GM20000 (cell line): ENCODE measurements at regions not wholly inside any gene's neighbourhood (a gene's known extent, or its start where the extent isn't known, plus 50 kb on each side); places are given as distances from the start of the nearest gene placed in this dataset.

Source experiments
- DNase-seq: peaks from one replicate; pipeline ENCODE4 v3.0.0; 2012; ENCODE audit warnings: low spot score
- CTCF ChIP-seq: IDR thresholded peaks from 2 replicates; pipeline ENCODE4 v1.5.1; 2012; ENCODE audit warnings: mild to moderate bottlenecking, control low read depth; ENCODE audit errors: extremely low read depth, missing control alignments

GRCh38 chr20:7146552-7147219 lies 379.2 kb downstream of the BMP2 start:
- TF ChIP-seq CTCF, result no peak
- no peak for DNase-seq

GRCh38 chr20:7147220-7147601 lies 379.7 kb downstream of the BMP2 start:
- no peak for DNase-seq

GRCh38 chr20:7151676-7152470 lies 384.4 kb downstream of the BMP2 start:
- TF ChIP-seq CTCF, result no peak
- DNase-seq, result no peak

More at GRCh38 chr20:7147220-7147601, 379.7 kb downstream of the BMP2 start:
- no peak for TF ChIP-seq CTCF

- DNase-seq, result no peak
- no peak for TF ChIP-seq CTCF
These were observed 387.8 kb downstream of the BMP2 start for GRCh38 chr20:7155282-7155681.

- TF ChIP-seq CTCF, result no peak
- no peak for DNase-seq
These were observed 388.3 kb downstream of the BMP2 start for GRCh38 chr20:7155794-7156193.

- TF ChIP-seq CTCF, result no peak
- no peak for DNase-seq
These were observed 392.4 kb downstream of the BMP2 start for GRCh38 chr20:7159903-7160302.

- TF ChIP-seq CTCF, result no peak
- no peak for DNase-seq
These were observed 394.2 kb downstream of the BMP2 start for GRCh38 chr20:7161690-7162089.
